Renal pelvis (tissue), 1 donor: ENCODE measurements at regions not wholly inside any gene's neighbourhood (a gene's known extent, or its start where the extent isn't known, plus 50 kb on each side); places are given as distances from the start of the nearest gene placed in this dataset.
"Not testable (repeated sequence)": the region's sequence is repeated elsewhere in the genome, so short reads cannot be mapped to it uniquely, and the experiment has no call there.

Experiments
- DNase-seq: peaks from one replicate; pipeline ENCODE4 v3.0.0-alpha.2; 2013

DNA sequence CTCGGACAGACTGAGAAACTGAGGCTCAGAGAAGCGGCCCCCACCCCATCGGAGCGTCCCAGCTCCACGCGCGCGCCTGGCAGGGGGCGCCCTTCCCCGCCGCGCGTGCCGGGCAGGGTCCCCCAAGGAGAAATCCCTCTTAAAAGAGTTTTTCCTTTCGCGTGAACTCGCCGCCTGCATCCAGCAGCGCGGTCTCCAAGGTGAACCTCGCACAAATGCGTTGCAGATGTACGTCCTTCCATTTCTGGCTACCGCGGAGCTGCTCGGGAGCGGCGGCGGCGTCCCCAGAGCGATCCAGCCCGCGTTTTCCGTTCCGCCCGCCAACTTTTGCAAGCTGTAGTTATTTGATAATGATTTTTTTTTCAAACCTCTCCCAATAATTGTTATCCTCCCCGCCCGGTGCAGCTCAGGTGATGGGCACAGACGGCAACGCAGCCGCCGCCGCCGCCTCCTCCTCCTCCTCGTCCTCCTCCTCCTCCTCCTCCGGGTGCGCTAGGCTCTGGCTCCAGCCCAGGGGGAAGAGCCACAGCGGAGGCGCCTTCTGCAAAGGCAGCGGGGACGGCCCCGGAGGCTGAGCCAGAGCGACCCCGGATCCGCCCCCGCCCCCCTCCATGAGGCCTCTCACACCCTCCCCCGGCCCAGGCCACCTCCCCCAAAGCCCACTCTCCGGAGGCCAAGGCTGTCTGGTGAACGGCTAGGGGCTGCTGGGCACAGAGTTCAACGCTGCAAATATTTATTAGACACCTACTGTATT, 74.0 kb upstream of the CUX1 start:
- peak; percentile 75 for DNase-seq

DNA sequence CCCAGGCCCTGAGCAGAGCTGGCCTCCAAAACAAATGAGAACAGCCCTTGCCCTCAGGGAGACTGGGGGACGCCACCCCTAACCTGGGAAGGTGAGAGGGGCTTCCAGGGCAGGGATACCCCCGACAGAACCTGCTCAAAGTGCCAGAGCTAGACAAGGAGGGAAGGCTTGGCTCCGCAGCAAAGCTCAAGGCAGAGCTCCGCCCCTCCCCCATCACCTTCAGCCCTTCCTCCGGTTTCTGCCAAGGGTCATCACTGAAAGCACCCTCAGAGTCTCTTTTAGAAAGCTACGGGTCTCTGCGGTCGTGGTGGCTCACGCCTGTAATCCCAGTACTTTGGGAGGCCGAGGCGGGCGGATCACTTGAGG, 73.4 kb upstream of the CUX1 start:
- DNase-seq: no peak

DNA sequence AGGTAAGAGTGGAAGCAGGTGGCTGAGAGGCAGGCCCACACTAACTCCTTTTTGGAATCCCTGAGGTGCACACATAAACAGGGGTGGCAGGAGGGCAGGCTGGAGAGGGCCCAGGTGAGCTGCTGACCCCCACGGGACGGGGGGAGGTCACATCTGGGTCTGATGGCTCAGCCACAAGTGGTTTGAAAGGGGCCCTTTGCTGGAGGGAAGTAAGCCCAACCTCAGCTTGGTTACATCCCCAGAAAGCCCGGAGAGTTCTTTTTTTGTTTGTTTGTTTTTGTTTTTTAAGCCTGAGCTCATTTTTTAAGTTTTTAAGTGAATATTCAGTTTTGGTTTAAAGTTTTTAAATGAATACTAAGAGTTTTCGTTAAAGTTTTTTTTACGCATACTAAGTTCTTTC, 72.8 kb upstream of the CUX1 start:
- no peak for DNase-seq

DNA sequence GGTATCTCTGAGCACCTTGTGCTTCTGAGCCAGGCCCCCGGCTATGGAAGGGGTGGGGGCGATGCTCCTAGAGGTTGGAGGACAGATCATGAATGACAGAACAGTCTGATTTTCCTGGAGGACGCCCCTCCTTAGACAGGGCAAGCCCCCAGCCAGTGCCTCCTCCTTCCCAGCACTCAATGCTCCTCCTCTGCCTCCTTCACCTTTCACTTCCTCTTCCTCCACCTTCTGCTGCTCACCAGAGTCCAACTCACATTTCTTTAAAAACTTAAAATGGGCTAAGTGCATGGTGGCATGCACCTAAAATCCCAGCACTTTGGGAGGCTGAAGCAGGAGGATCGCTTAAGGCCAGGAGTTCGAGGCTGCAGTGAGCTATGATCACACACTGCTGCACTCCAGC, 71.1 kb upstream of the CUX1 start:
- DNase-seq: no peak

DNA sequence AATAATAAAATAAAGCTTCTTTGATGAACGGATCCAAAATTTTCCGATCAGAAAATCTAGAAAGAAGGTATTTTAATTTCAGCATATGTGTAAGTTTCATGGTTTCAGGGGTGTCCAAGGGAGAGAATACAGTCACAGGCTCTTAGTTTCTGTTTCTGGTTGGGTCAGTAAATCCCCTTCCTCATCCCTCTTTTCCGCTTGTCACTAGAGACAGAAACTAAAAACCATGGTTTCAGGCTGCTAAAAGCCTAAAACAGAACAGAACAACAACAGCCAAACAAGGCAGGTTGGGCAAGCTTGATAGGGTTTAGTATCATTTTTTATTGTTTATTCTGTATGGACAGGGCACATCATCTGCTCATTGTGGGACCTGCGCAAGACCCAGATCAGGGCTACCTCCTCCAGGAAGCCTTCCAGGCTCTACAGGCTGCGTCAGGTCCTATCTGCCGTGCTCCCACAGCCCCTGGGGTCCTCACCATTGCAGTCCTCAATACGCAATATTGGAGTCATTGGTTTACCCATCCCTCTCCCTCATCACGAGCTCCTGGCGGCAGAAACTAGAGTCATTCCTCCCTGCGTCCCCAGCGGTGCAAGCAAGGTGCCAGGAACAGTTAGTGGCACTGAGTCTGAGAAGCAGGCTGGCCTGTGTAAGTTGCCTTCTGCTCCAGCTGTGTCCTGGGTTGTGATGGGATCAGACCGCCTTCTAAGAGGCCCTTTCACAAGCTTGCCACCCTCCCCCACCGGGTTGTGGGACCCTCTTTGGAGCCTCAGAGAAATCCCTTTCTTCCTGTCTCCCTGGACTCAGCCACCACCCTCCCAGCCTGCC, 70.2 kb upstream of the CUX1 start:
- no peak for DNase-seq

DNA sequence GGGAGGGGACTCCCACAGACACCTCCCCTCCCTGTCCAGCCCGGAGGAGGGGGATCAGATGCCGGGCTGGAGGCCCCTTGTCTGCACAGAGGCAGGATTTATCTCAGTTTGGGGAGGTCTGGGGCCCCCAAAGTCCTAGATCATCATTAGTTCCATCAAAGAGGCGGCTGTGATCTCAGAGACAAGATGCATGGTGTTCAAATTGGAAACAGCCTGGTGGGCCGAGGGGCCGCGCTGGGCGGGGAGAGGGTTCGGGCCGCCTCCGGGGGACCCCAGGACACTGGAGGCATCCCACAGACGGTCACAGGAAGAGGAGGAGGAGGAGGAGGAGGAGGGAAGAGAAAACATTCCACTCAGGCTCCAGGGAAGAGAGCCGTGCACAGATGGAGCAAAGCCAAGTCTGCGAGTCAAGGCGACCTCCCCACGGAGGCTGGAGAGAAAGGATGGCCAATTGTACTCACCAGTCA, 69.5 kb upstream of the CUX1 start:
- DNase-seq: peak; percentile 77

DNA sequence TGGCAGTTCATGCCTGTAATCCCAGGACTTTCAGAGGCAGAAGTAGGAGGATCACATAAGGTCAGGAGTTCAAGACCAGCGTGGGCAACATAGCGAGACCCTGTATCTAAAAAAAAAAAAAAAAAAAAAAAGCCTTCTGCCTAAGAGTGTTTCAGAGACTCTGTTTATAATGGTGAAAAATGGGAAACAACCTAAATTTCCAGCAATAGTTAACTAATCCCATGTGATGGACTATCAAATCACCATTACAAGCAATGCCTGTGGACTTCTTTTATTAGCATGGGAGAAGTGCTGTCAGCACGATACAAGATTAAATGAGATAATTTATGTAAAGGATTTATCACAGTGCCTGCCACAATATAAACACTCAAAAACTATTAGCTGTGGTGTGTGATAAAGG, 67.5 kb upstream of the CUX1 start:
- no peak for DNase-seq

DNA sequence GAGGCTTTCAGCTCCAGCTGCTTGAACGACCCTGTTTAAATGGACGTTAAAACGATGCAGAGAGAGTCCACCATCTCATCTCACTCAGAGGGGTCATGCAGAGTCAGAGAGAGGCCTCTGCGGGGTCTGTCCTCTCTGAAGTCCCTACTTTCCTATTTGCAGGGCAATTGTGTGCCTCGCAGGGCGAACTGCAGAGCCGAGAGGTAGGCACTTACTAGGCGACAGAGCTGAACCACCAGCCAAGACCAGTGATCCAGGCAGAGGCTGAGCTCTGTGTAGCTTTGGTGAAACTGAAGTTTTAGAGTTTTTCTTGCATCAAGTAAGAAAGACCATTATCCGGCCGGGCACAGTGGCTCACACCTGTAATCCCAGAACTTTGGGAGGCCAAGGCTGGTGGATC, 64.1 kb upstream of the CUX1 start:
- no peak for DNase-seq

DNA sequence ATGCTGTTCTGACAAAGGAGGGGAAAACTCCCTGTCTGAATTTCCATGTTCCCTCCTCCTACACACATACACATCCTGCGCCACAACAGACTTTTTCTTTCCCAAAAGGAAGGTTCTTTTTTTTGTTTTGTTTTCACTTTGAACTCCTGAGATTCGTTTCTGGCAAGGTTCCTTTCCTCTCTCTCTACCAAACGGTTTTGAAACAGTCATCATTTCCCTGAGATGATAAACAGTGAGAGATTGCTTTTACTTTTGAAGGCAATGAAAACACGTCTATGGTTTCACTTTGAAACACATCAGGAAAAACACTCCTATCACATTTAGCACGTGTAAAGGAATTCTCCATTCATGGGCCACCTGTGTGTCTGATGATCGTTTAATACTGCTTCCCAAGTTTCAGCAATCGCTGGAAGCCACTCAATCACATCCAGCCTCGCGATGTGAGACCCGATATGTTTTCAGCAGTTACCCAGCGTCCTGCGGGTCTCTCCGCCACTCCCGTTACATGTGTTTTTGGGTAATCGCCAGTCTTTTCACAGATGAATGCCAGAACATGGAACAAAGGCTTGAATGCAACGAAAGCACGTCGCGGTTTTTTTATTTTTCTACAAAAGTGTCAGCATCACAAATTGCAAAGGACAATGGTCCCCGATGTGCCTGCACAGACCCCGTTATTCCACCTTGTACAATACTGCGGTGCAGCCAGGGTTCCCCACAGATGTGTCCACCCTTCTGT, 62.8 kb upstream of the CUX1 start:
- peak; percentile 67 for DNase-seq

DNA sequence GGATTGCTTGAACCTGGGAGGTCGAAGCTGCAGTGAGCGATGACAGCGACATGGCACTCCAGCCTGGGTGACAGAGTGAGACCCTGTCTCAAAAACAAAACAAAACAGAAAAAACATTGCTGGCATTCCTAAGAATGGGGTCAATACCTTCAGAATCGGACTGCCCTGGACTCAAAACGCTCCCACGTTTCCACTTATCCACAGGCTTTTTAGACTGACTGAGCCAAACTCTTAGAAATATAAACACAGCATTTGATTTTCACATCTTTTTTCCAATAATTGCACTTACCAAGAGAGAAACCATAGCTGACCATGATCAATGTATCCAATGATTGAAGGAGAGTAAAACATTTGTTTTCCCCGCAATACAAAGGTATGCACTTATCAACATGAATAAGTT, 59.5 kb upstream of the CUX1 start:
- DNase-seq: no peak

DNA sequence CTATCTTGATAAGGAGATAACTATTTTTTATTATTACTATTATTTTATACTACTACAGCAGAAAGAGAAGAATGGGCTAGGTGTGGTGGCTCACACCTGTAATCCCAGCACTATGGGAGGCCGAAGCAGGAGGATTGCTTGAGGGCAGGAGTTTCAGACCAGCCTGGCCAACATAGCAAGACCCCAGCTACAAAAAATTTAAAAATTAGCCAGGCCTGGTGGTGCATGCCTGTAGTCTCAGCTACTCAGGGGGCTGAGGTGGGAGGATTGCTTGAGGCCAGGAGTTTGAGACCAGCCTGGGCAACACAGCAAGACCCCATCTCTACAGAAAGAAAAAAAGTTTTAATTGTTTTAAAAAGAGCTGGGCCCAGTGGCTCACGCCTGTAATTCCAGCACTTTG, 58.9 kb upstream of the CUX1 start:
- not testable (repeated sequence) for DNase-seq

DNA sequence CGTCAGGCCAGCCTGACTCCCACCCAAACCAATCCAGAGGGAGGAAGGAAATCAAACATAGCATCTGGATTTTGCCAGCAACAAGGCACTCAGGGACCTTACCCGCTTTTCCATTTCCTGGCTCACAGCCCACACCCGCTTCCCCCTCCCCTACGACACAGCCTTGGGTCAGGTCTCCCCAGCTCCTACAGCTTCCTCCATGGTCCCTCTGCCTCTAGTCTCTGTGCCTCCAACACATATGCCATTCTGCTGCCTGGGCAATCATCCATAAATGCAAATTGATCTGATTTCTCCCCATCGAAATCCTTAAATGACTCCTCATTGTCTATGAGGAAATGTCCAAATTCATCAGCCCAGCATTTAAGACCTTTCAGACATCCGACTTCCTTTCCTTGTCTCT, 53.2 kb upstream of the CUX1 start:
- no peak for DNase-seq

DNA sequence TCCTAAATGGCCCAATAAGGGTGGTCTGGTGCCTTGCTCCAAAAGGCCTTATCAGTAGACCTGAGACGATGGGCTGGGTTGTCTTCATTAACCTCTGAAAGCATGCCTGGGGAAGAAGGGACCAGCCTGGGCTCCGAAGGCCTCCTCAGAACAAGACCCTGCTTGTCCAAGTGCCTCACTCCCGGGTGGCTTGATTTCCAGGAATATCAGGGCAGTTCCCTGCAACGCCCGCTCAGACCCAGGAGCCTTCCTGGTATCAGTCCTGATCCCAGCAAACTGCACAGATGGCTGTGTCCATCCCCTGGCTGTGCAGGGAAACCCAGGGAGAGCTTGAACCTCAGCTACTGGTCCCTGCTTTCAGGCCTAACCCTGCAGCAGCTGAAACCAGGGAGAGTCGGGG, 49.9 kb upstream of the CUX1 start:
- no peak for DNase-seq
